ENCODE measurements at regions not wholly inside any gene's neighbourhood (a gene's known extent, or its start where the extent isn't known, plus 50 kb on each side); places are given as distances from the start of the nearest gene placed in this dataset.

DNA sequence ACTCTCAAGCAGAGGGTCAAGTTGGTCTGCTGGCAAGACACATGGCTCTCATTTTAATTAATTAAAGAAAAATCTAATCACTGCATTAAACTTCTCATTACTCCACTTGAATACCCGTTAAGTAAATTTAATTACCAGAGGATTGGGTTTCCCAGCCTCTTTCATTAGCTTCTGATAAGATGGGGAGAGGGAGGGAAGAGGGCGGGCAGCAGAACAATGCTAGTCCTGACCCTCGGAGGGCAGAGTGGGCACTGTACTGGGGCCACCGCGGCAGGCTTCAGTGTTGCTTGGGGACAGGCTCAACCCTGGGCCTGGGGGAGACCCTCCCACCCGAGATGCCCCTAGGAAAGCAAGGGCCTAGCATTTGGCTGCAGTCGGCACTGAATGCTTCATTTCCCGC lies 55.6 kb upstream of the LINGO1 start:
- TF ChIP-seq, protein P1, sequence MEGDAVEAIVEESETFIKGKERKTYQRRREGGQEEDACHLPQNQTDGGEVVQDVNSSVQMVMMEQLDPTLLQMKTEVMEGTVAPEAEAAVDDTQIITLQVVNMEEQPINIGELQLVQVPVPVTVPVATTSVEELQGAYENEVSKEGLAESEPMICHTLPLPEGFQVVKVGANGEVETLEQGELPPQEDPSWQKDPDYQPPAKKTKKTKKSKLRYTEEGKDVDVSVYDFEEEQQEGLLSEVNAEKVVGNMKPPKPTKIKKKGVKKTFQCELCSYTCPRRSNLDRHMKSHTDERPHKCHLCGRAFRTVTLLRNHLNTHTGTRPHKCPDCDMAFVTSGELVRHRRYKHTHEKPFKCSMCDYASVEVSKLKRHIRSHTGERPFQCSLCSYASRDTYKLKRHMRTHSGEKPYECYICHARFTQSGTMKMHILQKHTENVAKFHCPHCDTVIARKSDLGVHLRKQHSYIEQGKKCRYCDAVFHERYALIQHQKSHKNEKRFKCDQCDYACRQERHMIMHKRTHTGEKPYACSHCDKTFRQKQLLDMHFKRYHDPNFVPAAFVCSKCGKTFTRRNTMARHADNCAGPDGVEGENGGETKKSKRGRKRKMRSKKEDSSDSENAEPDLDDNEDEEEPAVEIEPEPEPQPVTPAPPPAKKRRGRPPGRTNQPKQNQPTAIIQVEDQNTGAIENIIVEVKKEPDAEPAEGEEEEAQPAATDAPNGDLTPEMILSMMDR (IDR thresholded peaks at IDR 0.05; ENCODE audit: low read depth, low read length) = no peak
- TF ChIP-seq, protein P2, sequence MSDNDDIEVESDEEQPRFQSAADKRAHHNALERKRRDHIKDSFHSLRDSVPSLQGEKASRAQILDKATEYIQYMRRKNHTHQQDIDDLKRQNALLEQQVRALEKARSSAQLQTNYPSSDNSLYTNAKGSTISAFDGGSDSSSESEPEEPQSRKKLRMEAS (IDR thresholded peaks at IDR 0.05; ENCODE audit: low read depth, low read length) = no peak
- TF ChIP-seq POLR2A (IDR thresholded peaks at IDR 0.05; ENCODE audit: extremely low read depth, insufficient read length) = no peak

Data from NB4 (cell line).